ENCODE measurements at regions not wholly inside any gene's neighbourhood (a gene's known extent, or its start where the extent isn't known, plus 50 kb on each side); places are given as distances from the start of the nearest gene placed in this dataset.

DNA sequence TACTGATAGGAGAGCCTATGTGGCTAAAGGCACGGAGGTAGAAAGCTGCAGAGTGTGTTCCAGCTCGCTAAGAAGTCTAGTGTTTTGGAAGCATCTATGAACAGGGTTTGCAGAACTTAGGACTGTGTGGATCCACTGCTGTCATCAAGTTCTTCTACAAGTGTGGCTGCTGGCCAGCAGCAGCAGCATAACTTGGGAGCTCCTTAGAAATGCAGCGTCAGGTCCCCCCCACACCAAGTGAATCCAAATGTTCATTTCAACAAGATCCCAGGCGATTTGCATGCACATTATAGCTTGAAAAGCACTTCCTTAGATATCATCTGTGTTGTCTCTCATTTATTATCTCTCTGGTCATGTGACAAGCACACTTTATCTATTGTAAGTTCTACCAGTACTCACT lies 131.9 kb upstream of the SHISA6 start:
- no peak for TF ChIP-seq POLR2A (IDR thresholded peaks at IDR 0.05)
- TF ChIP-seq, protein P1, sequence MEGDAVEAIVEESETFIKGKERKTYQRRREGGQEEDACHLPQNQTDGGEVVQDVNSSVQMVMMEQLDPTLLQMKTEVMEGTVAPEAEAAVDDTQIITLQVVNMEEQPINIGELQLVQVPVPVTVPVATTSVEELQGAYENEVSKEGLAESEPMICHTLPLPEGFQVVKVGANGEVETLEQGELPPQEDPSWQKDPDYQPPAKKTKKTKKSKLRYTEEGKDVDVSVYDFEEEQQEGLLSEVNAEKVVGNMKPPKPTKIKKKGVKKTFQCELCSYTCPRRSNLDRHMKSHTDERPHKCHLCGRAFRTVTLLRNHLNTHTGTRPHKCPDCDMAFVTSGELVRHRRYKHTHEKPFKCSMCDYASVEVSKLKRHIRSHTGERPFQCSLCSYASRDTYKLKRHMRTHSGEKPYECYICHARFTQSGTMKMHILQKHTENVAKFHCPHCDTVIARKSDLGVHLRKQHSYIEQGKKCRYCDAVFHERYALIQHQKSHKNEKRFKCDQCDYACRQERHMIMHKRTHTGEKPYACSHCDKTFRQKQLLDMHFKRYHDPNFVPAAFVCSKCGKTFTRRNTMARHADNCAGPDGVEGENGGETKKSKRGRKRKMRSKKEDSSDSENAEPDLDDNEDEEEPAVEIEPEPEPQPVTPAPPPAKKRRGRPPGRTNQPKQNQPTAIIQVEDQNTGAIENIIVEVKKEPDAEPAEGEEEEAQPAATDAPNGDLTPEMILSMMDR (IDR thresholded peaks at IDR 0.05) = no peak
- TF ChIP-seq POLR2AphosphoS5 (IDR thresholded peaks at IDR 0.05) = no peak

Data from stomach (tissue), 4 donors.